B cell (primary cell): ENCODE measurements at regions not wholly inside any gene's neighbourhood (a gene's known extent, or its start where the extent isn't known, plus 50 kb on each side); places are given as distances from the start of the nearest gene placed in this dataset.

Experiments
- ATAC-seq: fragments of 200-7000 bp; cut with Tn5 transposase; one replicate; pipeline ENCODE4 v1.10.0; 2021; ENCODE audit warnings: low read depth, mild to moderate bottlenecking, moderate number of reproducible peaks, moderate library complexity
- CTCF ChIA-PET: fragments of 350-600 bp; sonication (Branson Sonifier 250); formaldehyde crosslinking; loops from one replicate; lab custom pipeline; 2021; ENCODE audit warnings: antibody characterized with exemption, inconsistent platforms; lab: Charles Lee
- POLR2A ChIA-PET: fragments of 350-600 bp; sonication (Branson Sonifier 250); formaldehyde crosslinking; loops from one replicate; lab custom pipeline; 2021; ENCODE audit warnings: antibody characterized with exemption; lab: Charles Lee
- DNase-seq: peaks from one replicate; pipeline ENCODE4 v3.0.0; 2013
- H2AFZ ChIP-seq: 2 replicates; pipeline ENCODE4 v1.6.1; 2012; ENCODE audit warnings: mild to moderate bottlenecking, low read depth, low read length; ENCODE audit not compliant: insufficient read depth, poor library complexity, severe bottlenecking
- H3K27ac ChIP-seq, 2 donors: 1 replicate in 1 of 2; 2 replicates in 1 of 2; pipeline ENCODE4 v1.5.1; 2012 to 2013; ENCODE audit warnings: low read length in 2 of 2, mild to moderate bottlenecking in 2 of 2, moderate library complexity in 1 of 2
- H3K27me3 ChIP-seq, 4 experiments: fragments of 200-600 bp in 1 of 4; sonication (generic) in 1 of 4; replicated peaks in 1 of 4; 1 replicate in 2 of 4; 2 replicates in 2 of 4; pipeline versions ENCODE4 v1.6.1 to v1.7.0; 2013 to 2016; ENCODE audit warnings: low read length in 3 of 4, mild to moderate bottlenecking in 2 of 4, mixed read lengths in 1 of 4, moderate library complexity in 1 of 4; ENCODE audit not compliant: insufficient read depth in 4 of 4, control insufficient read depth in 3 of 4; ENCODE audit errors: control extremely low read depth in 1 of 4
- H3K36me3 ChIP-seq, 2 experiments: replicated peaks in 1 of 2; 1 replicate in 1 of 2; 2 replicates in 1 of 2; pipeline versions ENCODE4 v1.6.1 to v1.7.1; 2013; ENCODE audit warnings: low read length in 1 of 2; ENCODE audit not compliant: insufficient read depth in 2 of 2, control insufficient read depth in 1 of 2; ENCODE audit errors: control extremely low read depth in 1 of 2, extremely low read depth in 1 of 2
- H3K4me1 ChIP-seq, 2 donors: fragments of 200-600 bp in 1 of 2; sonication (generic) in 1 of 2; 1 replicate in 1 of 2; 2 replicates in 1 of 2; pipeline versions ENCODE4 v1.5.1 to v1.6.1; 2013 to 2017; ENCODE audit warnings: low read length in 2 of 2; ENCODE audit not compliant: control insufficient read depth in 2 of 2, insufficient read depth in 2 of 2
- H3K4me2 ChIP-seq: replicated peaks from 2 replicates; pipeline ENCODE3; 2012; ENCODE audit warnings: mild to moderate bottlenecking, low read depth, low read length; ENCODE audit not compliant: poor library complexity, severe bottlenecking
- H3K4me3 ChIP-seq, 5 experiments: fragments of 200-600 bp in 1 of 5; sonication (generic) in 1 of 5; 1 replicate in 3 of 5; 2 replicates in 2 of 5; pipeline versions ENCODE4 v1.5.1 to v1.7.0; 2011 to 2016; ENCODE audit warnings: low read length in 4 of 5, mild to moderate bottlenecking in 4 of 5, low read depth in 2 of 5, control low read depth in 1 of 5, moderate library complexity in 1 of 5; ENCODE audit not compliant: insufficient read depth in 1 of 5; ENCODE audit errors: control extremely low read depth in 1 of 5, extremely low read depth in 1 of 5
- H3K79me2 ChIP-seq: fragments of 200-600 bp; sonication (generic); one replicate; pipeline ENCODE4 v1.6.0; 2016; ENCODE audit warnings: low read length; ENCODE audit not compliant: control insufficient read depth, insufficient read depth
- H3K9ac ChIP-seq: fragments of 200-600 bp; sonication (generic); 2 replicates; pipeline ENCODE4 v1.6.1; 2017; ENCODE audit warnings: mild to moderate bottlenecking, low read length, moderate library complexity
- H3K9me3 ChIP-seq, 3 donors: one replicate each; pipeline versions ENCODE4 v1.6.1 to v1.7.1; 2013; ENCODE audit warnings: low read length in 2 of 3; ENCODE audit not compliant: control insufficient read depth in 2 of 3, insufficient read depth in 1 of 3; ENCODE audit errors: control extremely low read depth in 1 of 3
- H4K20me1 ChIP-seq: 2 replicates; pipeline ENCODE4 v1.6.0; 2012; ENCODE audit warnings: mild to moderate bottlenecking, low read length; ENCODE audit not compliant: insufficient read depth, control insufficient read depth, poor library complexity, severe bottlenecking
- H3K27ac Mint-ChIP-seq: one replicate; pipeline ENCODE4 v1.8.0; 2021; ENCODE audit warnings: mixed read lengths
- H3K27me3 Mint-ChIP-seq: one replicate; pipeline ENCODE4 v1.8.0; 2021; ENCODE audit warnings: mixed read lengths
- H3K4me1 Mint-ChIP-seq: one replicate; pipeline ENCODE4 v1.8.0; 2021; ENCODE audit warnings: mixed read lengths
- H3K4me3 Mint-ChIP-seq: one replicate; pipeline ENCODE4 v1.8.0; 2021; ENCODE audit warnings: mixed read lengths
- H3K9me3 Mint-ChIP-seq: one replicate; pipeline ENCODE4 v1.8.0; 2022; ENCODE audit warnings: mixed read lengths; ENCODE audit not compliant: insufficient read depth
- EZH2 ChIP-seq: IDR thresholded peaks from 2 replicates; pipeline ENCODE4 v1.6.1; 2012; ENCODE audit warnings: borderline replicate concordance, low read depth, mild to moderate bottlenecking, moderate library complexity, low read length; ENCODE audit not compliant: insufficient read depth, poor library complexity, severe bottlenecking
- WGBS: methylation state at CpG from one replicate; pipeline ENCODE4 v1.1.5; 2013; ENCODE audit warnings: missing lambda C conversion rate; ENCODE audit not compliant: insufficient coverage; 5-methylcytosine and 5-hydroxymethylcytosine counted together
- intact Hi-C: fragments of 100-400 bp; cut with micrococcal nuclease; formaldehyde crosslinking; loops from one replicate; pipeline ENCODE4 v1.10.0; 2022
- TF ChIP-seq, protein P1 (sequence below): fragments of 200-600 bp; IDR thresholded peaks from one replicate; pipeline ENCODE4 v1.8.0; 2022; ENCODE audit warnings: antibody characterized with exemption, mild to moderate bottlenecking

DNA sequence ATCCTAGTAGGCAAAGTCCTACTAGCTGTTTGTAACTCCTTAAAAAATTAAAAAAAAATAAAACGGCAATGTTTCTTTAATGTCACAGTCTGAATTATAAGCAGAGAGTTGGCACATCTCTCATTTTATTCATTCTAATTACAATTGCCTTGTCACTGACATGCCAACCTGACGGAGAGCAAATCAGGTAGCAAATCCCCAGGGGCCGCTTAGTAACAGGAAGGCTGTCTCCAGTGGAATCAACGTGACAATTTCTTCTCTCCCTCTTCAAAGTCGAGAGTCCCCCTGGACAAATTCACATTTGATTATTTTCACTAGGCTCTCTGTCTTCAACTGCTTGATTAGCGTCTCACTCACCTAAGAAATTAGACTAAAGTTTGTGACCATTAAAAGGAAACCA lies 1598.9 kb upstream of the PIK3C3 start:
- Histone ChIP-seq H3K9me3 (peaks cover 0 to 2% (median 0%) of the 10 kb centered on the region in 3 donors), H4K20me1 (no peaks in the 10 kb centered on the region), H3K79me2 (no peaks in the 10 kb centered on the region), H2AFZ (no peak overlapping the region), H3K27ac (no peak overlapping the region), H3K27me3 (no peaks in the 10 kb centered on the region), H3K9ac (no peak overlapping the region), H3K4me2 (no peak overlapping the region), H3K4me3 (no peak overlapping the region), H3K36me3 (no peaks in the 10 kb centered on the region), H3K4me1 (no peaks in the 10 kb centered on the region)
- CTCF ChIA-PET, result no interaction called here
- ATAC-seq, result no peak
- POLR2A ChIA-PET, result no interaction called here
- intact Hi-C loops, result no loop called here
- 95% methylated on average over 4 of the region's 6 CpGs for WGBS
- DNase-seq, result no peak
- Mint-ChIP-seq H3K4me1 (no peaks in the 10 kb centered on the region), H3K27ac (no peak overlapping the region), H3K9me3 (peaks cover 2% of the 10 kb centered on the region), H3K27me3 (no peaks in the 10 kb centered on the region), H3K4me3 (no peak overlapping the region)
- TF ChIP-seq, protein P1, sequence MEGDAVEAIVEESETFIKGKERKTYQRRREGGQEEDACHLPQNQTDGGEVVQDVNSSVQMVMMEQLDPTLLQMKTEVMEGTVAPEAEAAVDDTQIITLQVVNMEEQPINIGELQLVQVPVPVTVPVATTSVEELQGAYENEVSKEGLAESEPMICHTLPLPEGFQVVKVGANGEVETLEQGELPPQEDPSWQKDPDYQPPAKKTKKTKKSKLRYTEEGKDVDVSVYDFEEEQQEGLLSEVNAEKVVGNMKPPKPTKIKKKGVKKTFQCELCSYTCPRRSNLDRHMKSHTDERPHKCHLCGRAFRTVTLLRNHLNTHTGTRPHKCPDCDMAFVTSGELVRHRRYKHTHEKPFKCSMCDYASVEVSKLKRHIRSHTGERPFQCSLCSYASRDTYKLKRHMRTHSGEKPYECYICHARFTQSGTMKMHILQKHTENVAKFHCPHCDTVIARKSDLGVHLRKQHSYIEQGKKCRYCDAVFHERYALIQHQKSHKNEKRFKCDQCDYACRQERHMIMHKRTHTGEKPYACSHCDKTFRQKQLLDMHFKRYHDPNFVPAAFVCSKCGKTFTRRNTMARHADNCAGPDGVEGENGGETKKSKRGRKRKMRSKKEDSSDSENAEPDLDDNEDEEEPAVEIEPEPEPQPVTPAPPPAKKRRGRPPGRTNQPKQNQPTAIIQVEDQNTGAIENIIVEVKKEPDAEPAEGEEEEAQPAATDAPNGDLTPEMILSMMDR, result no peak
- TF ChIP-seq EZH2, result no peak

DNA sequence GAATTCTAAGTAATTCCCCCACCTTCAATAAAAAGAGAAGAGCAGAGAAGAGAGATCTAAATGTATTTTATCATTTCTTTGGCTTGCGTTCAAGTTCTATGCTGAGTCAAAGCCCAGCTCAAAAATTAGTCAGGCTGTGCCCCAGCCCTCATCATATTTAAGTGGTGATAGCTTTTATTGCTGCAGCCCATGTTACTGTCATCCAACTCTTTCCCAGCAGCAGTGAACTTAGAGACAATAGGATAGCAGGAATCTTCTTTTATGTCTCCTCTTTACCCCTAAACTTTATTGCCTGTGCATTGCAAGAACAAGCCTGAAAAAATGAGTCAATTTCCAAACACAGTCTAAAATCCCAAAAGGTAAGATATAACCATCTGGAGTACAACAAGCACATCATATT lies 1599.3 kb upstream of the PIK3C3 start:
- Histone ChIP-seq H4K20me1 (no peaks in the 10 kb centered on the region), H2AFZ (no peak overlapping the region), H3K27me3 (no peaks in the 10 kb centered on the region), H3K4me1 (no peaks in the 10 kb centered on the region), H3K9ac (no peak overlapping the region), H3K4me3 (no peak overlapping the region), H3K27ac (no peak overlapping the region), H3K4me2 (no peak overlapping the region), H3K36me3 (no peaks in the 10 kb centered on the region), H3K79me2 (no peaks in the 10 kb centered on the region), H3K9me3 (peaks cover 0 to 2% (median 0%) of the 10 kb centered on the region in 3 donors)
- intact Hi-C loops, result no loop called here
- TF ChIP-seq EZH2, result no peak
- TF ChIP-seq, protein P1, result no peak
- Mint-ChIP-seq H3K9me3 (peaks cover 2% of the 10 kb centered on the region), H3K4me3 (no peak overlapping the region), H3K27ac (no peak overlapping the region), H3K27me3 (no peaks in the 10 kb centered on the region), H3K4me1 (no peaks in the 10 kb centered on the region)
- POLR2A ChIA-PET, result no interaction called here
- DNase-seq (no peak), ATAC-seq (no peak)
- WGBS, result no CpG with 5 or more reads among the region's 1 CpG
- CTCF ChIA-PET, result no interaction called here
